ENCODE measurements at regions not wholly inside any gene's neighbourhood (a gene's known extent, or its start where the extent isn't known, plus 50 kb on each side); places are given as distances from the start of the nearest gene placed in this dataset.

DNA sequence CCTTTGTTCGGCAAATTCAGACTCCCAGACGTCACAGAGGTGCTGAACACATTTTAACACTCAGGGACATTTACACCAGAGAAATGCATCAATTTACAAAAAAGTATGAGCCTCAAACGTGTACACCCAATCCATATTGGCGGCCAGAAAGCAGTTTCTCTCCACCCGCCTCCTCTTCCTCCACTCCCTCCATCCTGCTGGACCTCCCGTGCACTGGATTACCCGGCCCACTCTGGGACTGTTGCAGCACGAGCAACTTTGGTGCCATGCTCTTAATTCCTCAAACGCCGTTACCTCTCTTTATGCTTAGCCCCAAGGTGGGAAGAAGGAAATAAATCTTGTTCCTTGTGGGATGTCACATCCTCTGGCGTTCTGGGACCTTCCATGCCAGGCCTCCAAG is 243.4 kb downstream of the ZNF516 start:
- Histone ChIP-seq H3K4me3 (no peak overlapping the region), H3K27ac (no peak overlapping the region), H3K4me1 (no peaks in the 10 kb centered on the region), H3K36me3 (no peaks in the 10 kb centered on the region), H3K9me3 (no peaks in the 10 kb centered on the region), H3K27me3 (no peaks in the 10 kb centered on the region)
- no peak for DNase-seq (ENCODE audit: low spot score in 2 of 2)
- TF ChIP-seq, protein P1, sequence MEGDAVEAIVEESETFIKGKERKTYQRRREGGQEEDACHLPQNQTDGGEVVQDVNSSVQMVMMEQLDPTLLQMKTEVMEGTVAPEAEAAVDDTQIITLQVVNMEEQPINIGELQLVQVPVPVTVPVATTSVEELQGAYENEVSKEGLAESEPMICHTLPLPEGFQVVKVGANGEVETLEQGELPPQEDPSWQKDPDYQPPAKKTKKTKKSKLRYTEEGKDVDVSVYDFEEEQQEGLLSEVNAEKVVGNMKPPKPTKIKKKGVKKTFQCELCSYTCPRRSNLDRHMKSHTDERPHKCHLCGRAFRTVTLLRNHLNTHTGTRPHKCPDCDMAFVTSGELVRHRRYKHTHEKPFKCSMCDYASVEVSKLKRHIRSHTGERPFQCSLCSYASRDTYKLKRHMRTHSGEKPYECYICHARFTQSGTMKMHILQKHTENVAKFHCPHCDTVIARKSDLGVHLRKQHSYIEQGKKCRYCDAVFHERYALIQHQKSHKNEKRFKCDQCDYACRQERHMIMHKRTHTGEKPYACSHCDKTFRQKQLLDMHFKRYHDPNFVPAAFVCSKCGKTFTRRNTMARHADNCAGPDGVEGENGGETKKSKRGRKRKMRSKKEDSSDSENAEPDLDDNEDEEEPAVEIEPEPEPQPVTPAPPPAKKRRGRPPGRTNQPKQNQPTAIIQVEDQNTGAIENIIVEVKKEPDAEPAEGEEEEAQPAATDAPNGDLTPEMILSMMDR (IDR thresholded peaks at IDR 0.05) = no peak
- intact Hi-C loops (cut with DNase I) = no loop called here

DNA sequence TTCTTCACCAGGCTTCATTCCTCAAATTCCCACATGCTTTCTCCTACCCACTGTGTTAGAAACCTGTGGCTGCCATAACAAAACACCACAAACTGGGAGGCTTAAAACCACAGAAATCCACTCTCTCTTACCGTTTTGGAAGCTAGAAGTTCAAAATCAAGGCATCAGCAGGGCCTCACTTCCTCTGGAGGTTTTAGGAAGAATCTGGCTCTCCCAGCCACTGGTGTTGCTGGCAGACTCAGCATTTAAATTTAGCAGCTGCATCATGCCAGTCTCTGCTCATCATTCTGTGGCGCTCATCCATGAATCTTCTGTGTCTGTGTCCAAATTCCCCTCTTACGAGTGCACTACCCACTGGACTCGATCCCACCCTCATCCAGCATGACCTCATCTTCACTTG is 248.5 kb downstream of the ZNF516 start:
- Histone ChIP-seq H3K4me3 (no peak overlapping the region), H3K27ac (no peak overlapping the region), H3K36me3 (no peaks in the 10 kb centered on the region), H3K27me3 (no peaks in the 10 kb centered on the region), H3K9me3 (peaks cover 0 to 12% of the 10 kb centered on the region in 2 donors), H3K4me1 (no peaks in the 10 kb centered on the region)
- DNase-seq (ENCODE audit: low spot score in 2 of 2) = no peak
- intact Hi-C loops (cut with DNase I) = no loop called here
- TF ChIP-seq, protein P1 (IDR thresholded peaks at IDR 0.05) = no peak

DNA sequence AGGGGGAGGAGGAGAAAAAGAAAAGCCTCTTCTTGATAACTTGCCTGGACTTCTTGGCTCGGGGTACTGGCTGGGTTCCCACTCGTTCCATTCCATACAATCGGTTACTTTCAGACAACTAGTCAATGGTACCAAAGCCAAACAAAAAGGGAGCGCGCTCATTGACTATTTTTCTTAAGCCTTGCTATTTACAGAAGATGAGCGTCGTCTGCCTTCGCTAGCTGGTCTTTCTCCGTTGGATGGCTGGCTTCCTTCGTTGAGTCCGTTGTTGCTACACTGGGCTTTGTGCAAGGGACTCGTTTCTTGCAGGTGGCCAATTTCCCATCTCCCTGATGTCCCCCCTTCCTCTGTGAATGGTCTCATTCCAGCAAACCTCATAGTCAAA is 260.4 kb downstream of the ZNF516 start:
- TF ChIP-seq, protein P1 (IDR thresholded peaks at IDR 0.05) = no peak
- H3K4me1 ChIP-seq = no peaks in the 10 kb centered on the region
- H3K4me3 ChIP-seq = no peak overlapping the region
- intact Hi-C loops (cut with DNase I) = no loop called here
- H3K27me3 ChIP-seq = no peaks in the 10 kb centered on the region
- no peak for DNase-seq (ENCODE audit: low spot score in 2 of 2)
- H3K27ac ChIP-seq = no peak overlapping the region
- H3K36me3 ChIP-seq = no peaks in the 10 kb centered on the region
- H3K9me3 ChIP-seq = peaks cover 0 to 12% of the 10 kb centered on the region in 2 donors

DNA sequence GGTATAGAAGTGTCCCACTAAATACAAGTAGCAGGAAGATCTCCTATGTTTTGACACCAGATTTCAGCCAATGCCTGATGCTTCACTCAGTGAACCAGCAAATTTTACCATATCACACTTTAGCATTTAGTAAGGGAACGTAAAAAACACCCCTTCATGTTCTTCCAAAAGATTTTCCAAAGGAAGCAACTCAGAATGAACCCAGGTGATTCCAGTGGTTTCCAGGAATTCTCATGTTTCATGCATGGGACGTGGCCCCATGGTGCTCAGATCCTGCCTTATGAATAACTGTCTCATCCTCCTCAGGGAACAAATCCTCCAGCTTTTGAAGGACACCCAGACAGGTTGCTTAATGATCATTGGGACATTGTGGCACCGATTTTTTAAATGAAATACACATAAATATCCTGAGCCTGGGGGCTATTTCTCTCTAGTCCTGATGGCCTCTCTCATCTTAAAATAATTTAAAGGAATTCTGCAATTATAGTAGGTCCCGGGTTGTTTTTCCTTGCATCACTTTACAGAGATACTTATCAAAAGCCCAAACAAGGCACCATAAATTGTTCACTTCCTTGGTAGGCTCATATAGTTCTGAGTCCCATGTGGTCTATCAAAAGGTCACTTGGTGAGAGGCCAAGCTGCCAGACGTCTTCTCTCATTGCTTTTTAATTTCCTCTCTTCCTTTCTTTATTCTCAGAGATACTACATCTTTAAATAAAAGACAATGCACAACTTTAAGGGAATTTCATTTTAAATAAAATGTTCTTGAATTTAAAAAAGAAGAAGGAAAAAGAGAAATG is 261.0 kb downstream of the ZNF516 start:
- Histone ChIP-seq H3K4me3 (no peak overlapping the region), H3K27ac (no peak overlapping the region), H3K9me3 (peaks cover 0 to 12% of the 10 kb centered on the region in 2 donors), H3K27me3 (no peaks in the 10 kb centered on the region), H3K36me3 (no peaks in the 10 kb centered on the region), H3K4me1 (no peaks in the 10 kb centered on the region)
- TF ChIP-seq, protein P1 (IDR thresholded peaks at IDR 0.05) = no peak
- DNase-seq (ENCODE audit: low spot score in 2 of 2) = no peak
- intact Hi-C loops (cut with DNase I) = no loop called here

DNA sequence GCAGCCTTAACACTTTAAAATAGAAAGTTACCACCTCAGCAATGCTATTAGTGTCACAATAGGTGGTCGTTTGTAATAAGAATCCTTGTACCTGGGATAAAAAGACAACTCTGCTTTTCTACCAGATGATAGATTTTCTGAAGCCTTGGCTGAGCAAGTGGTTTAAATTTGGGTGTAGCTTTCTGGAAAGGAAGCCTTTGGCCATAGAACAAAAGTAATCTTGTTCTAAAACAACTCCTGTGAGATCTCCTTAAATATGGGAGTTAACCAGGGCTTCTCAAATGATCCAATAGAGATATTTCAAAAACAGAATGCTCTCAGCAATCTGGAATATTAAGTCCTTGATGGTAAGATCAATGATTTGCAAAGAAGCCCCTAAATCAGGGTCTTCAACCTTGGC is 261.6 kb downstream of the ZNF516 start:
- H3K27ac ChIP-seq = no peak overlapping the region
- TF ChIP-seq, protein P1 (IDR thresholded peaks at IDR 0.05) = no peak
- intact Hi-C loops (cut with DNase I) = no loop called here
- H3K4me1 ChIP-seq = no peaks in the 10 kb centered on the region
- no peaks in the 10 kb centered on the region for H3K36me3 ChIP-seq
- DNase-seq (ENCODE audit: low spot score in 2 of 2) = no peak
- no peak overlapping the region for H3K4me3 ChIP-seq
- peaks cover 0 to 9% of the 10 kb centered on the region in 2 donors for H3K9me3 ChIP-seq
- H3K27me3 ChIP-seq = no peaks in the 10 kb centered on the region

Measured in ascending aorta (tissue), 2 donors.